NT2/D1 (cell line): ENCODE measurements at regions not wholly inside any gene's neighbourhood (a gene's known extent, or its start where the extent isn't known, plus 50 kb on each side); places are given as distances from the start of the nearest gene placed in this dataset.

Experiments
- SUZ12 ChIP-seq: IDR thresholded peaks from 2 replicates; pipeline ENCODE4 v1.6.1; 2011; ENCODE audit not compliant: insufficient read length, insufficient read depth; ENCODE audit errors: extremely low read depth
- YY1 ChIP-seq: IDR thresholded peaks from 2 replicates; pipeline ENCODE4 v1.6.1; 2011; ENCODE audit not compliant: insufficient read length, insufficient read depth
- ZNF274 ChIP-seq: IDR thresholded peaks from 2 replicates; pipeline ENCODE4 v1.6.1; 2011; ENCODE audit warnings: mild to moderate bottlenecking, low read depth, low read length

GRCh38 chr21:38879912-38880576 lies 74.3 kb downstream of the ETS2 start:
- no peak for TF ChIP-seq ZNF274
- no peak for TF ChIP-seq SUZ12
- no peak for TF ChIP-seq YY1
